ENCODE measurements at regions not wholly inside any gene's neighbourhood (a gene's known extent, or its start where the extent isn't known, plus 50 kb on each side); places are given as distances from the start of the nearest gene placed in this dataset.

- TF ChIP-seq CTCF (IDR thresholded peaks at IDR 0.05) = no peak
- H3K4me1 Mint-ChIP-seq (ENCODE audit: low read depth) = no peaks in the 10 kb centered on the region
- H3K27ac Mint-ChIP-seq (ENCODE audit: unreplicated experiment) = no peak overlapping the region
Measured at GRCh38 chr1:208497866-208498541, 253.8 kb upstream of the PLXNA2 start.

GRCh38 chr1:208499026-208499425 lies 254.8 kb upstream of the PLXNA2 start:
- TF ChIP-seq CTCF (IDR thresholded peaks at IDR 0.05) = no peak
- H3K27me3 Mint-ChIP-seq (ENCODE audit: low read depth) = peaks cover 27% of the 10 kb centered on the region
- no peak for DNase-seq (ENCODE audit: low spot score)
- H3K27ac Mint-ChIP-seq (ENCODE audit: unreplicated experiment) = no peak overlapping the region
- H3K9me3 Mint-ChIP-seq (ENCODE audit: low read depth) = no peaks in the 10 kb centered on the region
- H3K4me1 Mint-ChIP-seq (ENCODE audit: low read depth) = no peaks in the 10 kb centered on the region
- H3K36me3 Mint-ChIP-seq (ENCODE audit: low read depth) = no peaks in the 10 kb centered on the region
- no peak overlapping the region for H3K4me3 Mint-ChIP-seq (ENCODE audit: unreplicated experiment)

More at GRCh38 chr1:208497866-208498541, 253.8 kb upstream of the PLXNA2 start:
- Mint-ChIP-seq H3K4me3 (ENCODE audit: unreplicated experiment) (no peak overlapping the region), H3K36me3 (ENCODE audit: low read depth) (no peaks in the 10 kb centered on the region), H3K27me3 (ENCODE audit: low read depth) (peaks cover 35% of the 10 kb centered on the region), H3K9me3 (ENCODE audit: low read depth) (no peaks in the 10 kb centered on the region)
- no peak for DNase-seq (ENCODE audit: low spot score)

GRCh38 chr1:208499601-208500000 lies 255.4 kb upstream of the PLXNA2 start:
- Mint-ChIP-seq H3K27ac (ENCODE audit: unreplicated experiment) (no peak overlapping the region), H3K9me3 (ENCODE audit: low read depth) (no peaks in the 10 kb centered on the region), H3K36me3 (ENCODE audit: low read depth) (no peaks in the 10 kb centered on the region), H3K4me3 (ENCODE audit: unreplicated experiment) (no peak overlapping the region), H3K27me3 (ENCODE audit: low read depth) (peaks cover 22% of the 10 kb centered on the region), H3K4me1 (ENCODE audit: low read depth) (no peaks in the 10 kb centered on the region)
- no peak for TF ChIP-seq CTCF (IDR thresholded peaks at IDR 0.05)
- no peak for DNase-seq (ENCODE audit: low spot score)

GRCh38 chr1:208500375-208500774 lies 256.2 kb upstream of the PLXNA2 start:
- no peaks in the 10 kb centered on the region for H3K36me3 Mint-ChIP-seq (ENCODE audit: low read depth)
- TF ChIP-seq CTCF (IDR thresholded peaks at IDR 0.05) = no peak
- H3K27ac Mint-ChIP-seq (ENCODE audit: unreplicated experiment) = no peak overlapping the region
- H3K27me3 Mint-ChIP-seq (ENCODE audit: low read depth) = peaks cover 18% of the 10 kb centered on the region
- DNase-seq (ENCODE audit: low spot score) = no peak
- H3K4me3 Mint-ChIP-seq (ENCODE audit: unreplicated experiment) = no peak overlapping the region
- no peaks in the 10 kb centered on the region for H3K9me3 Mint-ChIP-seq (ENCODE audit: low read depth)
- H3K4me1 Mint-ChIP-seq (ENCODE audit: low read depth) = no peaks in the 10 kb centered on the region

GRCh38 chr1:208501542-208501941 lies 257.4 kb upstream of the PLXNA2 start:
- DNase-seq (ENCODE audit: low spot score) = no peak
- H3K4me3 Mint-ChIP-seq (ENCODE audit: unreplicated experiment) = no peak overlapping the region
- no peaks in the 10 kb centered on the region for H3K36me3 Mint-ChIP-seq (ENCODE audit: low read depth)
- no peaks in the 10 kb centered on the region for H3K9me3 Mint-ChIP-seq (ENCODE audit: low read depth)
- no peak for TF ChIP-seq CTCF (IDR thresholded peaks at IDR 0.05)
- no peaks in the 10 kb centered on the region for H3K4me1 Mint-ChIP-seq (ENCODE audit: low read depth)
- peaks cover 20% of the 10 kb centered on the region for H3K27me3 Mint-ChIP-seq (ENCODE audit: low read depth)
- H3K27ac Mint-ChIP-seq (ENCODE audit: unreplicated experiment) = no peak overlapping the region
